ENCODE measurements at regions not wholly inside any gene's neighbourhood (a gene's known extent, or its start where the extent isn't known, plus 50 kb on each side); places are given as distances from the start of the nearest gene placed in this dataset.
A peak's percentile ranks its signal among the peaks of the same experiment; 100 is the strongest.

- no peak for TF ChIP-seq CTCF (IDR thresholded peaks at IDR 0.05; ENCODE audit: control insufficient read depth, insufficient read depth, low read depth, low read length, missing control alignments)
- H3K4me3 ChIP-seq (ENCODE audit: control insufficient read depth, low read depth, low read length) = no peak overlapping the region
- DNase-seq (ENCODE audit: low read depth) = no peak
Measured at GRCh38 chr2:40725040-40725439, 273.1 kb upstream of the SLC8A1 start.

- no peak for TF ChIP-seq CTCF (IDR thresholded peaks at IDR 0.05; ENCODE audit: control insufficient read depth, insufficient read depth, low read depth, low read length, missing control alignments)
Measured at GRCh38 chr2:40725950-40726349, 274.1 kb upstream of the SLC8A1 start.

GRCh38 chr2:40734797-40735196, 282.9 kb upstream of the SLC8A1 start:
- no peak for TF ChIP-seq CTCF (IDR thresholded peaks at IDR 0.05; ENCODE audit: control insufficient read depth, insufficient read depth, low read depth, low read length, missing control alignments)
- no peak overlapping the region for H3K4me3 ChIP-seq (ENCODE audit: control insufficient read depth, low read depth, low read length)
- DNase-seq (ENCODE audit: low read depth) = peak; percentile 45

More at GRCh38 chr2:40725950-40726349, 274.1 kb upstream of the SLC8A1 start:
- H3K4me3 ChIP-seq (ENCODE audit: control insufficient read depth, low read depth, low read length) = no peak overlapping the region
- DNase-seq (ENCODE audit: low read depth) = no peak

- no peak overlapping the region for H3K4me3 ChIP-seq (ENCODE audit: control insufficient read depth, low read depth, low read length)
- TF ChIP-seq CTCF (IDR thresholded peaks at IDR 0.05; ENCODE audit: control insufficient read depth, insufficient read depth, low read depth, low read length, missing control alignments) = no peak
- no peak for DNase-seq (ENCODE audit: low read depth)
Measured at GRCh38 chr2:40737180-40737579, 285.3 kb upstream of the SLC8A1 start.

GRCh38 chr2:40740419-40740818, 288.5 kb upstream of the SLC8A1 start:
- no peak overlapping the region for H3K4me3 ChIP-seq (ENCODE audit: control insufficient read depth, low read depth, low read length)
- no peak for DNase-seq (ENCODE audit: low read depth)
- TF ChIP-seq CTCF (IDR thresholded peaks at IDR 0.05; ENCODE audit: control insufficient read depth, insufficient read depth, low read depth, low read length, missing control alignments) = no peak

- no peak overlapping the region for H3K4me3 ChIP-seq (ENCODE audit: control insufficient read depth, low read depth, low read length)
- no peak for TF ChIP-seq CTCF (IDR thresholded peaks at IDR 0.05; ENCODE audit: control insufficient read depth, insufficient read depth, low read depth, low read length, missing control alignments)
- no peak for DNase-seq (ENCODE audit: low read depth)
Measured at GRCh38 chr2:40741532-40741931, 289.6 kb upstream of the SLC8A1 start.

GRCh38 chr2:40746191-40746590, 294.3 kb upstream of the SLC8A1 start:
- no peak for DNase-seq (ENCODE audit: low read depth)
- H3K4me3 ChIP-seq (ENCODE audit: control insufficient read depth, low read depth, low read length) = no peak overlapping the region
- no peak for TF ChIP-seq CTCF (IDR thresholded peaks at IDR 0.05; ENCODE audit: control insufficient read depth, insufficient read depth, low read depth, low read length, missing control alignments)
